Astrocyte (in vitro differentiated cells and primary cell): ENCODE measurements at regions not wholly inside any gene's neighbourhood (a gene's known extent, or its start where the extent isn't known, plus 50 kb on each side); places are given as distances from the start of the nearest gene placed in this dataset.

ENCODE experiments used
- DNase-seq: peaks from one replicate; pipeline ENCODE4 v3.0.0-alpha.2; 2010; ENCODE audit warnings: low read depth
- FAIRE-seq: peaks from 2 replicates; lab custom pipeline; 2011; peaks lifted over from hg19 to GRCh38; lab: Jason Lieb, UNC
- H2AFZ ChIP-seq: 2 replicates; pipeline ENCODE4 v1.6.0; 2012; ENCODE audit warnings: low read depth, low read length, inconsistent platforms
- H3K27ac ChIP-seq: 2 replicates; pipeline ENCODE4 v1.5.1; 2011; ENCODE audit warnings: low read depth, low read length, inconsistent platforms
- H3K27me3 ChIP-seq: 2 replicates; pipeline ENCODE4 v1.6.0; 2011; ENCODE audit warnings: low read length, inconsistent platforms; ENCODE audit not compliant: insufficient read depth
- H3K36me3 ChIP-seq: 2 replicates; pipeline ENCODE4 v1.5.1; 2011; ENCODE audit warnings: low read length, inconsistent platforms; ENCODE audit not compliant: insufficient read depth
- H3K4me1 ChIP-seq: 2 replicates; pipeline ENCODE4 v1.5.1; 2011; ENCODE audit warnings: low read length, inconsistent platforms; ENCODE audit not compliant: insufficient read depth
- H3K4me2 ChIP-seq: 2 replicates; pipeline ENCODE4 v1.6.0; 2012; ENCODE audit warnings: low read length, inconsistent platforms
- H3K4me3 ChIP-seq: 2 replicates; pipeline ENCODE4 v1.5.1; 2011; ENCODE audit warnings: low read depth, mild to moderate bottlenecking, low read length, inconsistent platforms; ENCODE audit not compliant: insufficient read depth
- H3K79me2 ChIP-seq: 2 replicates; pipeline ENCODE4 v1.6.0; 2012; ENCODE audit warnings: mild to moderate bottlenecking, low read length, inconsistent platforms; ENCODE audit not compliant: insufficient read depth
- H3K9ac ChIP-seq: 2 replicates; pipeline ENCODE4 v1.6.0; 2012; ENCODE audit warnings: mild to moderate bottlenecking, low read length, inconsistent platforms
- H3K9me3 ChIP-seq: 2 replicates; pipeline ENCODE4 v1.5.1; 2012; ENCODE audit warnings: low read depth, mild to moderate bottlenecking, low read length, inconsistent platforms; ENCODE audit not compliant: insufficient read depth
- H4K20me1 ChIP-seq: 2 replicates; pipeline ENCODE4 v1.6.0; 2012; ENCODE audit warnings: low read length, inconsistent platforms; ENCODE audit not compliant: insufficient read depth
- H3K27ac Mint-ChIP-seq: one replicate; pipeline ENCODE4 v1.8.0; 2021; ENCODE audit warnings: mild to moderate bottlenecking, mixed read lengths; ENCODE audit not compliant: unreplicated experiment
- H3K27me3 Mint-ChIP-seq: one replicate; pipeline ENCODE4 v1.8.0; 2021; ENCODE audit warnings: low read depth, mixed read lengths; ENCODE audit not compliant: unreplicated experiment
- H3K36me3 Mint-ChIP-seq: one replicate; pipeline ENCODE4 v1.8.0; 2021; ENCODE audit warnings: low read depth, mixed read lengths; ENCODE audit not compliant: unreplicated experiment
- H3K4me1 Mint-ChIP-seq: one replicate; pipeline ENCODE4 v1.8.0; 2021; ENCODE audit warnings: low read depth, mixed read lengths; ENCODE audit not compliant: unreplicated experiment
- H3K4me3 Mint-ChIP-seq: one replicate; pipeline ENCODE4 v1.8.0; 2021; ENCODE audit warnings: mild to moderate bottlenecking, moderate library complexity, mixed read lengths; ENCODE audit not compliant: unreplicated experiment
- H3K9me3 Mint-ChIP-seq: one replicate; pipeline ENCODE4 v1.8.0; 2021; ENCODE audit warnings: mild to moderate bottlenecking, mixed read lengths; ENCODE audit not compliant: unreplicated experiment
- EZH2 ChIP-seq: IDR thresholded peaks from 2 replicates; pipeline ENCODE4 v1.6.1; 2012; ENCODE audit warnings: mild to moderate bottlenecking, low read length, inconsistent platforms; ENCODE audit not compliant: insufficient read depth
- TF ChIP-seq, protein P1 (sequence below): IDR thresholded peaks from 2 replicates; pipeline ENCODE4 v1.5.1; 2011; ENCODE audit warnings: low read depth, mild to moderate bottlenecking, inconsistent platforms, low read length, moderate library complexity; ENCODE audit not compliant: insufficient read depth

DNA sequence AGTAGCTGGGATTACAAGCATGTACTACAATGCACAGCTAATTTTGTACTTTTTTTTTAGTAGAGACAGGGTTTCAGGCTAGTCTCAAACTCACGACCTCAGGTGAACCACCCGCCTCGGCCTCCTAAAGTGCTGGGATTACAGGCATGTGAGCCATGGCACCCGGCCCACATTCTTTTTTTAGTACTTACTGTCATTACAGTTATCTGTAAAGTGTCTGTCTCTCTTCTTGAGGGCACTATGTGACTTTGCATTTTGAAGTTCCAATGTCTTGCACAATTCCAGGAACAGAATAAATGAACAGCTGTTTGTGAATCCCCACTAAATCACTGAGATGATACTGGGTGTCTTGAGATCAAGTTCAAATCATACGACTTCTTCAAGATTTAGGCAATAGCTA is 1540.3 kb downstream of the CDH11 start:
- no peak overlapping the region for H3K27ac ChIP-seq
- H3K79me2 ChIP-seq: no peaks in the 10 kb centered on the region
- no peak overlapping the region for H3K9ac ChIP-seq
- Mint-ChIP-seq H3K4me3 (no peak overlapping the region), H3K27me3 (no peaks in the 10 kb centered on the region), H3K27ac (no peak overlapping the region), H3K36me3 (no peaks in the 10 kb centered on the region), H3K4me1 (no peaks in the 10 kb centered on the region), H3K9me3 (no peaks in the 10 kb centered on the region)
- DNase-seq (no peak), FAIRE-seq (no peak)
- H2AFZ ChIP-seq: no peak overlapping the region
- H4K20me1 ChIP-seq: no peaks in the 10 kb centered on the region
- no peaks in the 10 kb centered on the region for H3K4me1 ChIP-seq
- no peak overlapping the region for H3K4me2 ChIP-seq
- no peak overlapping the region for H3K4me3 ChIP-seq
- no peaks in the 10 kb centered on the region for H3K9me3 ChIP-seq
- no peaks in the 10 kb centered on the region for H3K36me3 ChIP-seq
- no peaks in the 10 kb centered on the region for H3K27me3 ChIP-seq
- TF ChIP-seq, protein P1, sequence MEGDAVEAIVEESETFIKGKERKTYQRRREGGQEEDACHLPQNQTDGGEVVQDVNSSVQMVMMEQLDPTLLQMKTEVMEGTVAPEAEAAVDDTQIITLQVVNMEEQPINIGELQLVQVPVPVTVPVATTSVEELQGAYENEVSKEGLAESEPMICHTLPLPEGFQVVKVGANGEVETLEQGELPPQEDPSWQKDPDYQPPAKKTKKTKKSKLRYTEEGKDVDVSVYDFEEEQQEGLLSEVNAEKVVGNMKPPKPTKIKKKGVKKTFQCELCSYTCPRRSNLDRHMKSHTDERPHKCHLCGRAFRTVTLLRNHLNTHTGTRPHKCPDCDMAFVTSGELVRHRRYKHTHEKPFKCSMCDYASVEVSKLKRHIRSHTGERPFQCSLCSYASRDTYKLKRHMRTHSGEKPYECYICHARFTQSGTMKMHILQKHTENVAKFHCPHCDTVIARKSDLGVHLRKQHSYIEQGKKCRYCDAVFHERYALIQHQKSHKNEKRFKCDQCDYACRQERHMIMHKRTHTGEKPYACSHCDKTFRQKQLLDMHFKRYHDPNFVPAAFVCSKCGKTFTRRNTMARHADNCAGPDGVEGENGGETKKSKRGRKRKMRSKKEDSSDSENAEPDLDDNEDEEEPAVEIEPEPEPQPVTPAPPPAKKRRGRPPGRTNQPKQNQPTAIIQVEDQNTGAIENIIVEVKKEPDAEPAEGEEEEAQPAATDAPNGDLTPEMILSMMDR: no peak
- TF ChIP-seq EZH2: no peak

DNA sequence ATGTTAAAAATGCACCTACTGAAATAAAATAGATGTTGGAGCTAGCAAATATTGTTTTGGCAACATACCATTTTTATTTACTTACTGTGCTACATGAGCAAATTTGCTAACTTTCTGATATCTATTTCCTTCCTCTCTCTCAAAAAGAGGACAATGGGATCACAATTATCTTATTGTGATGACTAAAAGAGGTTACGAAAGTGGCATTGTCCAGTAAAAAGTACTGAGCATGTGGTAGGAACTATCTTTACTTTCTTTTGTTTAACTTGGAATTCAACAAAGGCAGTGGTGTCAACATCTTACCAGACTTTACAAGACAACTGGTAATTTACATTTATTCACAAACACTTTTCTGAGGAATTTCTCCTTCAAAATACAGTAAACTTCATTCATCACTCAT is 1542.6 kb upstream of the CDH8 start:
- H3K27me3 ChIP-seq: no peaks in the 10 kb centered on the region
- no peak overlapping the region for H3K4me3 Mint-ChIP-seq
- TF ChIP-seq EZH2: no peak
- TF ChIP-seq, protein P1: no peak
- no peak overlapping the region for H3K9ac ChIP-seq
- H3K27me3 Mint-ChIP-seq: no peaks in the 10 kb centered on the region
- no peak for FAIRE-seq
- H3K4me1 ChIP-seq: no peaks in the 10 kb centered on the region
- H3K4me2 ChIP-seq: no peak overlapping the region
- H3K27ac Mint-ChIP-seq: no peak overlapping the region
- no peaks in the 10 kb centered on the region for H3K36me3 Mint-ChIP-seq
- H3K9me3 Mint-ChIP-seq: no peaks in the 10 kb centered on the region
- no peak overlapping the region for H3K27ac ChIP-seq
- H3K9me3 ChIP-seq: no peaks in the 10 kb centered on the region
- no peaks in the 10 kb centered on the region for H4K20me1 ChIP-seq
- H3K79me2 ChIP-seq: no peaks in the 10 kb centered on the region
- DNase-seq: no peak
- H3K4me3 ChIP-seq: no peak overlapping the region
- no peaks in the 10 kb centered on the region for H3K4me1 Mint-ChIP-seq
- H3K36me3 ChIP-seq: no peaks in the 10 kb centered on the region
- H2AFZ ChIP-seq: no peak overlapping the region

DNA sequence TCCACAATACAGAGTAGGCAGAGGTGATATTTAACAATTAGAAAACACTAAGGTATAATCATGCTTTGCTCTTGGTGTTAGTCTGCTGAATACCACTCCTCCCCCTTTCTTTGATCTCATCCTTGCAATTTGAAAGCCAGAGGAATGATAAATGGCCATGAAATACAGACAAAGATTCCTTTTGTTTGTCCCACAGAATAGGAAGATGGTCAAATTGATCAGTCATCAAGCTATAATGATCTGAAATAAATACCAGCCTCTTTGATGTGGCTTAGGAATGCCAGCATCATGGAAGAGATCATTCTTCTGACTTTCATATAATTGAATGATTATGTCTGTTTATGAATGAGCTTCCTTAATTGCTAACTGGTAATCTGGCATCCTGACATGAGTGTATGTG is 1541.7 kb upstream of the CDH8 start:
- TF ChIP-seq EZH2: no peak
- TF ChIP-seq, protein P1: no peak
- no peaks in the 10 kb centered on the region for H3K36me3 Mint-ChIP-seq

More for the DNA sequence above, 1541.7 kb upstream of the CDH8 start:
- no peaks in the 10 kb centered on the region for H3K9me3 Mint-ChIP-seq
- H3K4me3 ChIP-seq: no peak overlapping the region
- no peak overlapping the region for H3K27ac Mint-ChIP-seq
- no peaks in the 10 kb centered on the region for H3K9me3 ChIP-seq
- H3K9ac ChIP-seq: no peak overlapping the region
- no peak overlapping the region for H3K4me2 ChIP-seq
- no peak overlapping the region for H3K4me3 Mint-ChIP-seq
- no peak overlapping the region for H2AFZ ChIP-seq
- H3K27me3 ChIP-seq: no peaks in the 10 kb centered on the region
- no peak overlapping the region for H3K27ac ChIP-seq
- DNase-seq (no peak), FAIRE-seq (no peak)
- H3K4me1 ChIP-seq: no peaks in the 10 kb centered on the region
- no peaks in the 10 kb centered on the region for H3K27me3 Mint-ChIP-seq
- H4K20me1 ChIP-seq: no peaks in the 10 kb centered on the region
- H3K4me1 Mint-ChIP-seq: no peaks in the 10 kb centered on the region
- no peaks in the 10 kb centered on the region for H3K36me3 ChIP-seq
- H3K79me2 ChIP-seq: no peaks in the 10 kb centered on the region
